Epidermal melanocyte (primary cell): ENCODE measurements at regions not wholly inside any gene's neighbourhood (a gene's known extent, or its start where the extent isn't known, plus 50 kb on each side); places are given as distances from the start of the nearest gene placed in this dataset.
"Not testable (repeated sequence)": the region's sequence is repeated elsewhere in the genome, so short reads cannot be mapped to it uniquely, and the experiment has no call there.

Source experiments
- DNase-seq: peaks from one replicate; pipeline ENCODE4 v3.0.0; 2011; ENCODE audit warnings: low spot score; ENCODE audit not compliant: insufficient read length

GRCh38 chr12:107369006-107369405 lies 275.7 kb upstream of the CRY1 start:
- DNase-seq, result no peak

- no peak for DNase-seq
Observed at GRCh38 chr12:107369679-107370078, 276.3 kb upstream of the CRY1 start.

DNA sequence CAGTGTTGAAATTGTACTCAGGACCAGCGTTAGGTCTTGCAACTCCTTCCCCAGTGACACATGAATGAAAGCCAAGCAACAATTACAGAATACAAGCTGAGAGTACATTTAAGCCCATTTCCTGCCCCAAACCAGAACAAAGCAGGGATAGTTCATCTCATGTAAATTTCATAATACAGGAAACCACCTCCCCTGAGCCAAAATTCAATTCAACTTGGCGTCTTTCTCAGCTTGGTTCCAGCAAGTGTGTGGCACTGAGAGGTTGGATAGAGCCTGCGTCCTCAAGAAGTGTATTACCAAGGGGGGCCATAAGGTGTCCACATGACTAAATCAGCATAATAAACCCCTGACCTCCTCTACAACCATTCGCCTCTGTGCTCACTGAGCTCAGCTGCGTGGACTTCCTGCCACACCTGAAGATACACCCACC lies 278.9 kb upstream of the CRY1 start:
- DNase-seq, result no peak

- no peak for DNase-seq
Observed at GRCh38 chr12:107373238-107373809, 280.0 kb upstream of the CRY1 start.

GRCh38 chr12:107374161-107374840 lies 281.0 kb upstream of the CRY1 start:
- no peak for DNase-seq

DNA sequence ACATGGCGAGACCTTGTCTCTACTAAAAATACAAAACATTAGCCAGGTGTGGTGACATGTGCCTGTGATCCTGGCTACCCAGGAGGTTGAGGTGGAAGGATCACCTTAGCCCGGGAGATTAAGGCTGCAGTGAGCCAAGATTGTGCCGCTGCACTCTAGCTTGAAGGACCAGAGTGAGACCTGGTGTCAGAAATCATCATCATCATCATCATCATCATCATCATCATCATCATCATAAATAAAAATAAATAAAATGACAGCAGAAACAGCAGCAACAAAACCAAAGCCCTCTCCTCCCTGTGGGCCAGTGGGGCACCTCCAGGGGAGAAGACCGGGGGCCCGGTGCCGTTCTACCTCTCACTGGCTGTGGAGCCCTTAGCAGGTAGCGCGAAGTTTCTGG lies 281.9 kb upstream of the CRY1 start:
- DNase-seq, result no peak

GRCh38 chr12:107377596-107378385 lies 284.4 kb upstream of the CRY1 start:
- DNase-seq, result no peak

DNA sequence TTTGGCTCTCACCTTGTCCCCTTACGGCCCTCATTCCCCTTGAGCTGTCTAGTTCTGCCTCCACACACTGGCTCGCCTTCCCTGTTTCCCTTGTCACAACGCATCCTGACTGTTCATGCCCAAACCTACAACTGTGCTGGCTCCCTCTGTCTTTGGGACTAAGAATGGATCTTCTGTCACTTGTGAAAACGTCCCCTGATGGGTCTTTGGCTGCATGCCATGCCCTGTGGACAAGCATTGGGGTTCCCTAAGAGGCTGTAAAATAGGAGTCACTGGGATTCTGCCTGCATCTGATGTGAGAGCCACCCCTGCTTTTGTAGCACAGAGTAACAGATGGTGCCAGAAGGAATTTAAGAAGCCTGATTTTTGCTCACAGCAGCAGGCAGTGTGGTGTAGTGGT lies 285.3 kb upstream of the CRY1 start:
- no peak for DNase-seq

- not testable (repeated sequence) for DNase-seq
Observed at GRCh38 chr12:107379142-107379851, 285.9 kb upstream of the CRY1 start.

DNA sequence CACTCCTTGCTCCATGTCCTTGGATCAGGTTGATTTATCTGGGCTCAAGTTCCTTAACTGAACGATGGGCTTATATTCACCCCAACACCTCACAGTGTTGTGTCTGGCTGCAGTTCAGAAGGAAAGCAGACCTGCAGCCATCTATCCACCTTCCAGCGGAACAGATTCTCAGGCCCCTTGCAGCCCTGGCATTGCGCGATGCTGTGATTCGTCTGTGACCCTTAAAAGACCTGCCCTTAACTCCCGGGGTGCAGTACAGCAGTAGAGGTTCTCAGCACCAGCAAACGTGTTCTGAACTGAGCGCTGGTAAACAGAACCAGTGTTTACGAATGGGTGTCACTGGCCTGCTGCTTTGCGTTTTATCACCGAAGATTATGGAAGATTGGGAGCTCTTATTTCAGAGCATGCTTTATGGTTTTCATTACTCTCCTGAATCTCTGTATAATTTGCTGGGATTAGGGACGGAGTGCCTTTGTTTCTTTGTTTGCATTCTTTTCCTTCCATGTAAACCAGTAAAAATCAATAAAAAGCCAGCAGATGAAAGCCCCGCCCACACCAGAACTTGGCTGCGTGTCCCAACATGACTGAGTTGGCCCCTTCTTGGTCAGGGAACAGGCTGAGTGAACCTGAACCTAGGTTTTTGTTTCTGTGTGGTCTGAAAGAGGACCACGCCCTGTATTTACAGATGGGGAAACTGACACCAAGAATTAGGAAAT lies 286.7 kb upstream of the CRY1 start:
- no peak for DNase-seq

DNA sequence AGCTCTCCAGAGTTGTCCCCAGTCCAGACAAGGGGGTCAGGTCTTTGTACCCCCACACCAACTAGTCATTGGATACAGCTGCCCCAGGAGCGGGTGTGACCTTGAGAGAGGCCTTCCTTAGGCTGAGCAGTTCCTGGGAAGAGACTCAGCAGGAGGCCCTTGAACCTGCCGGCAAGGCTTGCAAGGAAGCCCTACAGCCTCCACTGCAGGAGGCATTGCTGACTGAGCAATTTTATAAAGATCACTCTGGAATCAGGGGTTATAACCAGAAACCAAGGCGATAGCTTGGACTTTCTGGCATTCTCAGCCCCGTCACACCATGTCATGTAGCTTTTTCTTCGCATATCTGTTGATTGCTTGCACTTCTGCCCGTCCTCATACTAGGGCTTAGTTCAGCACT lies 291.3 kb upstream of the CRY1 start:
- DNase-seq, result no peak

- no peak for DNase-seq
Observed at GRCh38 chr12:107385509-107385908, 292.2 kb upstream of the CRY1 start.

DNA sequence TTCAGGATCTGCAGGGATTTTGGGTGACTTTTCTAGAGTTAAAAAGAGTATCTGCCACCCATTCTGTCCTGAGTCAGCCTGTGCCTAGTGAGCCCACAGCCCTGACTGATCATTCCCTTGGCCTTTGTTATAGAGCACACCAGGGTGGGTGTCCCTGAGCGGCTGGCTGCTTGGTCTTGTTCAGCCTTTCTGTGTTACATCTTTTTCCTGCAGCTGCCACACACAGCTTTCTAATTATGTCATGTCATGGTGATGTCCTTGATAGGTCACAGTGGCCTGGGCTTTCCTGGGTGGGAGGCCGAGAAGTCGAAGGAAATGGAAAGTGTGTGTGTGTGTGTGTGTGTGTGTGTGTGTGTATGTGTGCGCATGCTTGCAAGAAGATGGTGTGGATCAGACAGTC lies 293.2 kb upstream of the CRY1 start:
- no peak for DNase-seq

DNA sequence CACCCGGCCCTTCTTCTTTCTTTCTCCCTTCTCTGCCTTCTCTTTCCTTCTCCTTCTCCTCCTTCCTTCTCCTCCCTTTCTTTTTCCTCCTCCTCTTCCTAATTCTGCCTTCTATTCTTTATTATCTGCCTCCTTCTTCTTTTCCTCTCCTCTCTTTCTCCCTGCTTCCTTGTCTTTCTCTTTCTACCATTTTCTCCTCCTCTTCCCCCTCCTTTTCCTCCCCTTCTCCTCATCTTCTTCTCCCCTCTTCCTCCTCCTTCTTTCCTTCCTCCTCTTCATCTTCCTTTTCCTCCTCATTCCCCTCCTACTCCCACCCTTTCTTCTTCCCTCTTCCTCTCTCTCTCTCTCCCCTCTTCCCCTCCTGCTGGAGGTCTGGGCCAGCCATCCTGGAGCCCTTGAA lies 294.9 kb upstream of the CRY1 start:
- no peak for DNase-seq

DNA sequence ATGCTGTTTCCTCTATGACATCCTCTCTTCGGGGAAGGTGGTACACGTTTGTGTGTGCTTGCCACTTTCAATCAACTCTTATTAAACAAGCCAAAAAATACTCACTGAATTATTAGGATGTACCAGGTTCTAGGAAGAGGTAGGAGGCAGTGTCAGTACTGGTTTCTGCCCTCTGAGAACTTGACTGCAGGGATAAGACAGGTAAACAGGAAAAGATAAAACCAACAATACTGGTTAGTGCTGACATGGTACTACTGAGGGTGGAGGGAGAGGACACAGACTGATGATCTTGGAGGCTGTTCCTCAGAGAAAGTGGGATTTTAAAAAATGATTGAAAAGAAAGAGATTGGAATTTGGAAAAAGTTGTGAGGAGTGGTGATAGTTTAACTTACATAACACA lies 295.2 kb upstream of the PWP1 start:
- DNase-seq, result no peak

GRCh38 chr12:107393043-107393717 lies 292.4 kb upstream of the PWP1 start:
- DNase-seq, result no peak

DNA sequence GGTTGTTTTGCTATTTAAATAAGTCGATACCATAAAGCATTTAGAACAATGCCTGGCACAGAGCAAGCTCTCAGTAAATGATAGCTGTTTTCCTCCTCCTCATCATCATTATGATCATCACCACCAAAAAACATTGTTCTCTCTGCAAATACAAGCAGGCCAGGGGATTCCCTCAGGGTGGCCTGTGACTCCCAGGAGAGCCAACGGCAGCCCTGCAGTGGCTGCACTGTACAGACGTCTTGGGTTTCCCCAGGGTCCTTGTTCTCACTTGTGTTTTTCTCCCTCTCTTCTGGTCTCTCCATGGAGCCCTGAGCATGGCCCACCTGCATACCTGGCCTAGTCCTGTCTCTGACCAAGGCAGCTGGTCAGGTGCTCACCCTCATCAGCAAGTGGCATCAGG lies 290.9 kb upstream of the PWP1 start:
- DNase-seq, result no peak

DNA sequence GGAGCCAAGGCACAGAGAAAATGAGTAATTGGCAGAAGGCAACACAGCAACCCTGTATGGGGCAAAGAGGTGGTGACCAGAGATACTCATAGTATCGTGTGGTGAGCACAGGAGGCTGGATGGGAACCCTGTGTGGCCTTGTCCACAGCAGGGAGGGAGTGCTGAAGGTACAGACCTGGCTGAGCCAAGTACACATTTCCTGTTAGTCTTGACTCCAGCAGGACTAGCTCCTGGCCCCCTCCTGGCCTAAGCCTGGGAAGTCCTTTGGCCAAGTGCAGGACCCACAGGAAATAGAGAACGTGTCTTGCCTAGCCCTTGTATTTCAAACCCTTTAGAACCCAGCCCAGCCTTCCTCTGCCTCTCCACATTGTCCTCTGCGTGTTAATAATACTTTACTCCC lies 289.8 kb upstream of the PWP1 start:
- DNase-seq, result no peak

DNA sequence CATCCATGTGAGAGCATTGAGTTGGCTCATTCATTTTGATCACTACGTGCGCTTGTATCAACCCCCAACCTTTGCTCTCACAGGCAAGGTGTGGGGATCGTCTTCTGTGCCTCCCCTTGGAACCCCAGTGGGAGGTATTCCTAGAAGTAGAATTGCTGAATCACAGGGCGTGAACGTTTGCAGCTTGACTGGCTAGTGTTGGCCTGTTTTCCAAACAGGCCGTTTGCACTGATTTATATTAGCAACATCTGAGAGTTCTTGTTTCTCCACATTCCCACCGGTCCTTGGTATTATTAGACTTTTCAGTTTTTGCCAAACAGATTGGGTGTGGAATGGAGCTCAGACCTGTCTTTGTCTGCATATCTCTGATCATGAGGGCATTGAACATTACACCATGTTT lies 288.6 kb upstream of the PWP1 start:
- DNase-seq, result no peak

GRCh38 chr12:107397890-107398500 lies 287.6 kb upstream of the PWP1 start:
- DNase-seq, result no peak
